PC-9 (cell line): ENCODE measurements at regions not wholly inside any gene's neighbourhood (a gene's known extent, or its start where the extent isn't known, plus 50 kb on each side); places are given as distances from the start of the nearest gene placed in this dataset.

Experiments
- EZH2 ChIP-seq: fragments of 200-600 bp; sonication (generic); IDR thresholded peaks from 2 replicates; pipeline ENCODE4 v1.8.0; 2017; ENCODE audit warnings: antibody characterized with exemption, low read depth
- TF ChIP-seq, protein P1 (sequence below): fragments of 200-600 bp; sonication (generic); conservative IDR thresholded peaks from 2 replicates; pipeline ENCODE4 v1.6.1; 2017; ENCODE audit warnings: mixed run types, antibody characterized with exemption, mild to moderate bottlenecking, moderate library complexity

DNA sequence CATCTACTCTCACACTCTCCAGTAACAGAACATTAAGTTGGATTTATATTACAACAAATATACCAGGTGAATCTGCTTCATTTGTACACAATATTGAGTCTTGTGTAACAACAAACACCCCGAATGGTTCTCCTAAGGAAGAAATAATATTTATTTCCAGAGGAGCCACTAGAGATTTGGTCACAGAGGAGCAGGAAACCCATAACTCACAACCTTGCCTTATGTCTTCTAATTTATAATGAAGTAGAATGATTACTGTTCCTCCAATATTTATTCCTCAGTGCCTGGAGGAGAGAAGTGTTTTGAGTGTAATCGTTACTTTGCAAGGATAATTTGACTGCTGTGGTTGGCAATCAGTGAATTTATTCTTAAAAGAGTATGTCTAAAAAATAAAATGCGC lies 1243.7 kb upstream of the PCDH20 start:
- TF ChIP-seq, protein P1, sequence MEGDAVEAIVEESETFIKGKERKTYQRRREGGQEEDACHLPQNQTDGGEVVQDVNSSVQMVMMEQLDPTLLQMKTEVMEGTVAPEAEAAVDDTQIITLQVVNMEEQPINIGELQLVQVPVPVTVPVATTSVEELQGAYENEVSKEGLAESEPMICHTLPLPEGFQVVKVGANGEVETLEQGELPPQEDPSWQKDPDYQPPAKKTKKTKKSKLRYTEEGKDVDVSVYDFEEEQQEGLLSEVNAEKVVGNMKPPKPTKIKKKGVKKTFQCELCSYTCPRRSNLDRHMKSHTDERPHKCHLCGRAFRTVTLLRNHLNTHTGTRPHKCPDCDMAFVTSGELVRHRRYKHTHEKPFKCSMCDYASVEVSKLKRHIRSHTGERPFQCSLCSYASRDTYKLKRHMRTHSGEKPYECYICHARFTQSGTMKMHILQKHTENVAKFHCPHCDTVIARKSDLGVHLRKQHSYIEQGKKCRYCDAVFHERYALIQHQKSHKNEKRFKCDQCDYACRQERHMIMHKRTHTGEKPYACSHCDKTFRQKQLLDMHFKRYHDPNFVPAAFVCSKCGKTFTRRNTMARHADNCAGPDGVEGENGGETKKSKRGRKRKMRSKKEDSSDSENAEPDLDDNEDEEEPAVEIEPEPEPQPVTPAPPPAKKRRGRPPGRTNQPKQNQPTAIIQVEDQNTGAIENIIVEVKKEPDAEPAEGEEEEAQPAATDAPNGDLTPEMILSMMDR = no peak
- TF ChIP-seq EZH2 = no peak
